Gastroesophageal sphincter (tissue), 4 donors: ENCODE measurements at regions not wholly inside any gene's neighbourhood (a gene's known extent, or its start where the extent isn't known, plus 50 kb on each side); places are given as distances from the start of the nearest gene placed in this dataset.

Experiments
- ATAC-seq: fragments of 150-250 bp; one replicate; pipeline ENCODE4 v1.9.1; 2016; ENCODE audit warnings: mild to moderate bottlenecking, moderate library complexity
- H3K27ac ChIP-seq, 4 donors: fragments of 200-600 bp; sonication (generic) in 3 of 4; 1 replicate in 3 of 4; 2 replicates in 1 of 4; pipeline ENCODE4 v1.5.1; 2016 to 2019
- H3K27me3 ChIP-seq: fragments of 200-600 bp; sonication (generic); one replicate; pipeline ENCODE4 v1.5.1; 2019
- H3K36me3 ChIP-seq, 2 donors: fragments of 200-600 bp; sonication (generic); one replicate each; pipeline ENCODE4 v1.5.1; 2019; ENCODE audit warnings: control low read depth in 1 of 2
- H3K4me1 ChIP-seq, 3 donors: fragments of 200-600 bp; sonication (generic); 1 replicate in 2 of 3; 2 replicates in 1 of 3; pipeline ENCODE4 v1.5.1; 2016 to 2019; ENCODE audit warnings: control low read depth in 2 of 3
- H3K4me3 ChIP-seq, 2 donors: fragments of 200-600 bp; sonication (generic); one replicate each; pipeline ENCODE4 v1.5.1; 2019; ENCODE audit warnings: mild to moderate bottlenecking in 1 of 2, moderate library complexity in 1 of 2
- H3K9me3 ChIP-seq, 3 donors: fragments of 200-600 bp; sonication (generic); one replicate each; pipeline ENCODE4 v1.5.1; 2017 to 2019; ENCODE audit warnings: control low read depth in 2 of 3
- EP300 ChIP-seq: sonication (generic); formaldehyde crosslinking; IDR thresholded peaks from one replicate; pipeline ENCODE4 v1.6.1; 2017; ENCODE audit warnings: antibody characterized with exemption, mild to moderate bottlenecking
- POLR2A ChIP-seq, 2 donors: fragments of 450-650 bp; IDR thresholded peaks; one replicate each; pipeline ENCODE4 v1.6.1; 2017; ENCODE audit warnings: antibody characterized with exemption in 2 of 2, mild to moderate bottlenecking in 2 of 2, moderate library complexity in 1 of 2
- POLR2AphosphoS5 ChIP-seq: sonication (generic); formaldehyde crosslinking; IDR thresholded peaks from one replicate; pipeline ENCODE4 v1.6.1; 2017; ENCODE audit warnings: antibody characterized with exemption
- WGBS, 2 donors: methylation state at CpG; one replicate each; pipeline ENCODE4 v1.1.5; 2018; ENCODE audit warnings: low coverage in 1 of 2; 5-methylcytosine and 5-hydroxymethylcytosine counted together
- TF ChIP-seq, protein P1 (sequence below), 4 experiments: fragments of 200-600 bp in 2 of 4; fragments of 450-650 bp in 2 of 4; sonication (generic) in 1 of 4; IDR thresholded peaks; one replicate each; pipeline ENCODE4 v1.5.1; 2017 to 2019; ENCODE audit warnings: antibody characterized with exemption in 4 of 4, mild to moderate bottlenecking in 2 of 4, moderate library complexity in 2 of 4

DNA sequence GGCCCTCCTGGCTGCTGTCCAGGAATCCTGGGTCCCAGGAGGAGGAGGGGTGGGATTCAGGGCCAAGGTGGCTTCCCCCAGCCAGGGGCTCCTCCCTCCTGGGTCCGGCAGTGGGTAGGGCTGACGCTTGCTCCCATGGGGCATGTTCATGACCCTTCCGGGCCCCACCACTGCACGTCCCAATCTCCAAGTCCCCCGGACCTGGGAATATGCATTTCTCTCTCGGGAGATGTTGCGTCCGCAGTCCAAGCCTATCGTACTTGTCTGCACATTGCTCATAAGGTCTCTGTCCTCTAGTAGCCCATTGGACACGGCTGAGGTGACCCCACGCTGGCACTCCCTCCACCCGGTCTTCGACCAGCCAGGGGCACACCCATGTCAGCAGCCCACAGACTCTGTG is 192.3 kb downstream of the TEX29 start:
- no peak for ATAC-seq
- Histone ChIP-seq H3K9me3 (no peaks in the 10 kb centered on the region), H3K4me1 (no peaks in the 10 kb centered on the region), H3K27me3 (peaks cover 85% of the 10 kb centered on the region), H3K36me3 (no peaks in the 10 kb centered on the region), H3K27ac (no peak overlapping the region), H3K4me3 (no peak overlapping the region)
- WGBS, 2 donors: 80% methylated on average over 9 of the region's 13 CpGs; no CpG with 5 or more reads in 1 of the 2 donors
- no peak for TF ChIP-seq POLR2AphosphoS5
- no peak for TF ChIP-seq POLR2A (IDR thresholded peaks at IDR 0.05)
- TF ChIP-seq, protein P1, sequence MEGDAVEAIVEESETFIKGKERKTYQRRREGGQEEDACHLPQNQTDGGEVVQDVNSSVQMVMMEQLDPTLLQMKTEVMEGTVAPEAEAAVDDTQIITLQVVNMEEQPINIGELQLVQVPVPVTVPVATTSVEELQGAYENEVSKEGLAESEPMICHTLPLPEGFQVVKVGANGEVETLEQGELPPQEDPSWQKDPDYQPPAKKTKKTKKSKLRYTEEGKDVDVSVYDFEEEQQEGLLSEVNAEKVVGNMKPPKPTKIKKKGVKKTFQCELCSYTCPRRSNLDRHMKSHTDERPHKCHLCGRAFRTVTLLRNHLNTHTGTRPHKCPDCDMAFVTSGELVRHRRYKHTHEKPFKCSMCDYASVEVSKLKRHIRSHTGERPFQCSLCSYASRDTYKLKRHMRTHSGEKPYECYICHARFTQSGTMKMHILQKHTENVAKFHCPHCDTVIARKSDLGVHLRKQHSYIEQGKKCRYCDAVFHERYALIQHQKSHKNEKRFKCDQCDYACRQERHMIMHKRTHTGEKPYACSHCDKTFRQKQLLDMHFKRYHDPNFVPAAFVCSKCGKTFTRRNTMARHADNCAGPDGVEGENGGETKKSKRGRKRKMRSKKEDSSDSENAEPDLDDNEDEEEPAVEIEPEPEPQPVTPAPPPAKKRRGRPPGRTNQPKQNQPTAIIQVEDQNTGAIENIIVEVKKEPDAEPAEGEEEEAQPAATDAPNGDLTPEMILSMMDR (IDR thresholded peaks at IDR 0.05): no peak
- no peak for TF ChIP-seq EP300

DNA sequence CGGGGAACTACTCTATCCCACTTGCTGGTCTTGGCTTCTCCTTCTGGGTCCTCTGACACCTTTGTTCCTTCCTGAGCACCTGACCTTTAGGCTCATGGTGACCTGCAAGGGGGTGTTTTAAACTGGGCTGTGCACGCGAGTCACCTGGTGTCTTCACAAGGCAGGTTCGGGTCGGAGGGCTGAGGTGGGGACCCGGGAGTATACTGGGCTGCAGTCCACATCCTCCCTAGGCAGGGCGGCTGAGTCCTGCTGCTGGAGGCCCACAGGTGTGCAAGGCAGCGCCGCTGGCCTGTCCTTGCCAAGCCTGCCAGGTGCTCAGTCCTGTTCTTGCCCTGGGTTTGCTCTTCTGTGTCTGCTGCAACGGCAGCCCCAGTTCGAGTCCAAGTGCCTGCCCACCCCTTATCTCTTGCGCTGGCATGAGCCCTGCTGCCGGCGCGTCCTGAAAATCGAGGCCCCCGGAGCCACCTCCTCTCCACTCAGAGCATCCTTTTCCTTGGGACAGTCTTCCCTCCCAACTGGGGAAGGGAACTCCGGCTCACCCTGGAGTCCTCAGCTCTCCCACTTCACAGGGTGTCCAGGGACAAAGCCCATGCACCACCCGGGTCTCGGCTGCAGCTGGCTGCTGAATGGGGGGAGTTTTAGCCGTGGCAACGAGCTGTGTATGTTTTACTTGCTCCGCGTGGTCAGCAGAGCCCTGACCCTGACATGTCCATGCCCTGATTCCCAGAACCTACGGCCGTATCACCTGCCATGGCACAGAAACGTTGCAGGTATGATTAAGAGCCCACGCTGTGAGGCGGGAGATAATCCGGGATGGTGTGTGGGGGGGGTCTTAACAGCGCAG is 193.5 kb downstream of the TEX29 start:
- peaks cover 73% of the 10 kb centered on the region for H3K27me3 ChIP-seq
- H3K27ac ChIP-seq: no peak overlapping the region
- no peak for ATAC-seq
- H3K36me3 ChIP-seq: no peaks in the 10 kb centered on the region
- TF ChIP-seq, protein P1 (IDR thresholded peaks at IDR 0.05): no peak
- TF ChIP-seq POLR2AphosphoS5 (no peak), POLR2A (IDR thresholded peaks at IDR 0.05) (no peak), EP300 (no peak)
- H3K4me3 ChIP-seq: no peak overlapping the region
- 68 to 86% methylated on average over 1 to 19 of the region's 31 CpGs for WGBS, 2 donors
- no peaks in the 10 kb centered on the region for H3K4me1 ChIP-seq
- no peaks in the 10 kb centered on the region for H3K9me3 ChIP-seq

DNA sequence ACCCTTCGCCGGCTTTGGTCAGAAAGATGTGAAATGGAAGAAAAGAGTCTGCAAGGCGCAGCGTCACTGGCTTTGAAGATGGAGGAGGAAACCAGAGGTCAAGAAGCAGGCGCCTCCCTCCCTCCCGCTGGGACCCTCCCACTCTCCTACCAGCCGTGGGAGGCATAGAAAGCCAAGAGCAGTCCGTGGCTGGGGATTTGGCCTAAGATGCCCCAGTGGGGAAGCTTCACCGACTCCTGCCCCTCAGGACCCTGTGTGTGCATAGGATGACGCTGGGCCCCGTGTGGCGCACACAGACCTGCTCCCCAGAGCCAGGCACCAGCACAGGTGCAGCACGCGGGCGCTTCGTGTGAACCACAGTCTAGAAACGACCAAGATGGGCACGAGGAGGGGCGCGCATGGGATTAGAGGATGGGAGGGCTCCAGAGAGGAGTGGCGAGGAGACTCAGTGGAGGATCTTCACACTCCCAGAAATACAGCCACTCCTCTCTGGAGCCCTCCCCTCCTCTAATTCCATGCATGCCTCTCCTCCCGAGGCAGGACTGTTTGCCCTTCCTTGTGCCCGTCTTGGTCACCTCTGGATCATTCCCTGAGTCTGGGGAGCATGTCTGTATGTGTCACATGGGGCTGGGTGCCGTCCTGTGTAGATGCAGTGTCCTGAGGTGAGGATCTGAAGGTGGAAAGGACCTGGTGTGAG is 194.3 kb downstream of the TEX29 start:
- no peak overlapping the region for H3K27ac ChIP-seq
- H3K36me3 ChIP-seq: no peaks in the 10 kb centered on the region
- peaks cover 76% of the 10 kb centered on the region for H3K27me3 ChIP-seq
- no peaks in the 10 kb centered on the region for H3K9me3 ChIP-seq
- TF ChIP-seq POLR2A (IDR thresholded peaks at IDR 0.05): no peak
- no peak for TF ChIP-seq EP300
- H3K4me3 ChIP-seq: no peak overlapping the region
- WGBS, 2 donors: 8 to 54% methylated on average over 2 to 6 of the region's 24 CpGs
- no peak for ATAC-seq
- H3K4me1 ChIP-seq: no peaks in the 10 kb centered on the region

DNA sequence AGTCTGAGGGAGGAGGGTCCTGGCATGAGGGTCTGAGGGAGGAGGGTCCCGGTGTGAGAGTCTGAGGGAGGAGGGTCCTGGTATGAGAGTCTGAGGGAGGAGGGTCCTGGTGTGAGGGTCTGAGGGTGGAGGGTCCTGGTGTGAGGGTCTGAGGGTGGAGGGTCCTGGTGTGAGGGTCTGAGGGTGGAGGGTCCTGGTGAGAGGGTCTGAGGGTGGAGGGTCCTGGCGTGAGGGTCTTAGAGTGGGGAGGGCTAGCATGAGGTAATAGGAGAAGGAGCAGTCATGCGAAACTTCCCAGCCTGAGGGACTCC is 194.8 kb downstream of the TEX29 start:
- Histone ChIP-seq H3K27ac (no peak overlapping the region), H3K27me3 (peaks cover 81% of the 10 kb centered on the region), H3K9me3 (no peaks in the 10 kb centered on the region), H3K4me3 (no peak overlapping the region), H3K36me3 (no peaks in the 10 kb centered on the region), H3K4me1 (no peaks in the 10 kb centered on the region)
- WGBS, 2 donors: 56 to 80% methylated on average over 3 of the region's 3 CpGs
- TF ChIP-seq, protein P1 (IDR thresholded peaks at IDR 0.05): no peak
- TF ChIP-seq POLR2AphosphoS5 (no peak), EP300 (no peak), POLR2A (IDR thresholded peaks at IDR 0.05) (no peak)
- ATAC-seq: no peak

DNA sequence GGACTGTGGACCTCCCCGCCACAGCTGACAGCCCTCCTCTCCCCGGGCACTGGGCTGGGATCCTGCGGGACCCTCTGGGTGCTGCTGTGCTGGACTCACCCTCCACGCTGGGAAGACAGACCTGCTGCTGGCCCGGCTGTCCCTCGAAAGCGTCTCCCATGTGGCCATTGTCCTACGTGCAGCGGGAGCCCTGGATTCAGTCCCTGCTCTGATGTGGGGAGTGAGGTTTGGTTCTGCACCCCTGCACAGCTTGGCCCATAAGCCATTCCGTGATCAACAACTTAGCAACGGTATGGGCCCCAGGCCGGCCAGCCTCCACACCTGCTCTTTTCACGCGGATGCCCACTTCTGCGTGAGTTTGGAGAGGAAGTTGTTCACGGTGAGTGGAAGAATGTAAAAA is 195.2 kb downstream of the TEX29 start:
- Histone ChIP-seq H3K9me3 (no peaks in the 10 kb centered on the region), H3K27ac (no peak overlapping the region), H3K36me3 (no peaks in the 10 kb centered on the region), H3K27me3 (peaks cover 79% of the 10 kb centered on the region), H3K4me1 (no peaks in the 10 kb centered on the region), H3K4me3 (no peak overlapping the region)
- 20% methylated on average over 1 of the region's 16 CpGs; no CpG with 5 or more reads in 1 of the 2 donors for WGBS, 2 donors
- TF ChIP-seq EP300 (no peak), POLR2AphosphoS5 (no peak), POLR2A (IDR thresholded peaks at IDR 0.05) (no peak)
- TF ChIP-seq, protein P1 (IDR thresholded peaks at IDR 0.05): no peak
- ATAC-seq: no peak
